Fibroblast of lung (primary cell): ENCODE measurements at regions not wholly inside any gene's neighbourhood (a gene's known extent, or its start where the extent isn't known, plus 50 kb on each side); places are given as distances from the start of the nearest gene placed in this dataset.

Experiments
- EZH2 ChIP-seq: IDR thresholded peaks from 2 replicates; pipeline ENCODE4 v1.5.1; 2012; ENCODE audit warnings: low read length, control low read depth, mild to moderate bottlenecking; ENCODE audit errors: missing control alignments
- TF ChIP-seq, protein P1 (sequence below), 2 donors: IDR thresholded peaks in 1 of 2; conservative IDR thresholded peaks in 1 of 2; 1 replicate in 1 of 2; 2 replicates in 1 of 2; pipeline ENCODE4 v1.5.1; 2011 to 2012; ENCODE audit warnings: low read length in 2 of 2, control low read depth in 1 of 2, inconsistent platforms in 1 of 2, low read depth in 1 of 2, mild to moderate bottlenecking in 1 of 2

DNA sequence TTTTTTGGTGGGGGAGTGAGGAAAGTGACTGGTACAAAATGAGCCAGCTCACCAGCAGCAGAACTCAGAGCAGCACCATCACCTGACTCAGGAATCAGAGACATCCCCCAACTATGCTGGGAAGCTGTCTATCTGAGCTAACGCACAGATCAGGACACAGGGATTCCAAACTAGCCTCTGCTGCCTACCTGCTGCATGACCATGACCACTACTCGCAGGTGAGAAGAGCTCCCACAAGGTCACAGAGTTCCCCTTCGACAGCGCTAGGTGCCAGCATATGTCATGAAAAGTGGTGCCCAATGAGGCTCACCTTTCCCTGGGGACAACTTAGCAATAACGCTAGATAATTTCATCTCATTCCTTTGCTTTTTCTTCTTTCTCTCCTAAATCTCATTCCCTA lies 662.6 kb upstream of the CPEB2 start:
- TF ChIP-seq, protein P1, sequence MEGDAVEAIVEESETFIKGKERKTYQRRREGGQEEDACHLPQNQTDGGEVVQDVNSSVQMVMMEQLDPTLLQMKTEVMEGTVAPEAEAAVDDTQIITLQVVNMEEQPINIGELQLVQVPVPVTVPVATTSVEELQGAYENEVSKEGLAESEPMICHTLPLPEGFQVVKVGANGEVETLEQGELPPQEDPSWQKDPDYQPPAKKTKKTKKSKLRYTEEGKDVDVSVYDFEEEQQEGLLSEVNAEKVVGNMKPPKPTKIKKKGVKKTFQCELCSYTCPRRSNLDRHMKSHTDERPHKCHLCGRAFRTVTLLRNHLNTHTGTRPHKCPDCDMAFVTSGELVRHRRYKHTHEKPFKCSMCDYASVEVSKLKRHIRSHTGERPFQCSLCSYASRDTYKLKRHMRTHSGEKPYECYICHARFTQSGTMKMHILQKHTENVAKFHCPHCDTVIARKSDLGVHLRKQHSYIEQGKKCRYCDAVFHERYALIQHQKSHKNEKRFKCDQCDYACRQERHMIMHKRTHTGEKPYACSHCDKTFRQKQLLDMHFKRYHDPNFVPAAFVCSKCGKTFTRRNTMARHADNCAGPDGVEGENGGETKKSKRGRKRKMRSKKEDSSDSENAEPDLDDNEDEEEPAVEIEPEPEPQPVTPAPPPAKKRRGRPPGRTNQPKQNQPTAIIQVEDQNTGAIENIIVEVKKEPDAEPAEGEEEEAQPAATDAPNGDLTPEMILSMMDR (conservative IDR thresholded peaks at IDR 0.05 in 1 of 2, IDR thresholded peaks at IDR 0.05 in 1 of 2; ENCODE audit: low read depth in 1 of 2, low read length in 2 of 2): no peak
- TF ChIP-seq EZH2: no peak
